Right lung (tissue), 2 donors: ENCODE measurements at regions not wholly inside any gene's neighbourhood (a gene's known extent, or its start where the extent isn't known, plus 50 kb on each side); places are given as distances from the start of the nearest gene placed in this dataset.

ENCODE experiments used
- DNase-seq, 2 donors: peaks; one replicate each; pipeline ENCODE4 v3.0.0-alpha.2; 2013

DNA sequence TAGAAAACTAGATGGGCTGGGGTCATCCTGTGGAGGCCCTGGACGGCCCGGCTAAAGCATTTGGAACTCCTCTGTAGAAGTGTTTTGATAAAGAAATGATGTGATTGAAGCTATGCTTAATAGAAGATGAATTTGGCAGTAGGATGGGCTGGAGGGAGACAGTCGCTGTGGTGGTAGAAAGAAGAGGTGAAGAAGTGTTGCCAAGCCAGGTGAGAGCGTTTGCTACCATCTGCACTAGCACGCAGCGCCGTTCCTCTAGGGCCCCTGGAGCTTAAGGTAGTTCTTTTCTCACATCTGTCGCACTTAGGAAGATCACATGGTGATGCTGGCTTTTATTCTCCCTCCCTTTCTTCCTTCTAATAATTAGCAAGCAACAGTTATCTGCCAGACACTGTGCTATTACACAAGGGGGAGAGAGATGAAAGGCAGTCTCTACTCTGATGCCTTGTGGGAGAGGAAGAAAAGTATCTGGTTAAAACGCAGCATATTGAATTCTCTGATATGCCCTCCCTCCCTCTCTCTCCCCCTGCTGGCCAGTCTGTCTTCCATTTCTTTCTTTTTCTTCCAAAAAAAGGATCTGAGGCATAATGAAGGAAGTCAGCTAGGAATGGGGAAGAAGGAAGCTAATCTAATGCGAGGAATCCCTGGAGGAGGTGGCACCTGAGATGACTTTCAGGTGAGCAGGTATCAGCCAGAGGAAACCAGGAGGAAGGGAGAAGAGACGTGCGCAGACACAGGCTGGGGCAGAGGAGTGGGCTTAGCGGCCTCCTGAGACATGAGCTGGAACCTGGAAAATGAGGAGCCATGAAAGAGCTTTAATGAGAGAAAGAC lies 162.3 kb upstream of the KLF14 start:
- DNase-seq, result no peak

DNA sequence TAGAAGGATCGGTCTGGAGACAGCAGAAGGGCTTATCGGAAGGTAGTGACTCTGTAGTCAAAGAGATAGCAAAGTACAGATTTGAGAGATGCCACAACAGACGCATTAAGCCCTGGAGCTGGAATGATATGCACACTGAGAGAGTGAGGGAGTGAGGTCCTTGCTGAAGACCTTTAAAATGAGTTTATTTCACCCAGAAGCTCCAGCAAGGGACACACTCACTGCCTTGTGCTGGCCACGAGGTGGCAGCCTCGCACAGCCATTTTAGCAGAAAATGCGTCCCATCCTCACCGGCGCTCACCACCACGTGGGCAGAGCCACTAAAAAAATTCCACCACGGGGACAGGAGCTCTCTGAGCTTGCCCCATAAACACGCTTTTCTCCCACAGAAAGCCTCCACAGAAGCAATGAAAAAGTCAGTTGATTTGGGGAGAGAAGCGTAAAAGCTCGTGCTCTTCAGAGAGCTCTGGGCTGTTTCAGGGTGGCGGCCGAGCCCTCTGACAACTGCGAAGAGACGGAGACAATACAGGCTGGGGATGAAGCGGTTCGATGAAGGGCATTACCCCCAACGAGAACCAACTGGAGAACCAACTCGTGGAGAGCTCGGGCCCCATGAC lies 163.0 kb upstream of the KLF14 start:
- DNase-seq, result peak; percentile 58 to 70

DNA sequence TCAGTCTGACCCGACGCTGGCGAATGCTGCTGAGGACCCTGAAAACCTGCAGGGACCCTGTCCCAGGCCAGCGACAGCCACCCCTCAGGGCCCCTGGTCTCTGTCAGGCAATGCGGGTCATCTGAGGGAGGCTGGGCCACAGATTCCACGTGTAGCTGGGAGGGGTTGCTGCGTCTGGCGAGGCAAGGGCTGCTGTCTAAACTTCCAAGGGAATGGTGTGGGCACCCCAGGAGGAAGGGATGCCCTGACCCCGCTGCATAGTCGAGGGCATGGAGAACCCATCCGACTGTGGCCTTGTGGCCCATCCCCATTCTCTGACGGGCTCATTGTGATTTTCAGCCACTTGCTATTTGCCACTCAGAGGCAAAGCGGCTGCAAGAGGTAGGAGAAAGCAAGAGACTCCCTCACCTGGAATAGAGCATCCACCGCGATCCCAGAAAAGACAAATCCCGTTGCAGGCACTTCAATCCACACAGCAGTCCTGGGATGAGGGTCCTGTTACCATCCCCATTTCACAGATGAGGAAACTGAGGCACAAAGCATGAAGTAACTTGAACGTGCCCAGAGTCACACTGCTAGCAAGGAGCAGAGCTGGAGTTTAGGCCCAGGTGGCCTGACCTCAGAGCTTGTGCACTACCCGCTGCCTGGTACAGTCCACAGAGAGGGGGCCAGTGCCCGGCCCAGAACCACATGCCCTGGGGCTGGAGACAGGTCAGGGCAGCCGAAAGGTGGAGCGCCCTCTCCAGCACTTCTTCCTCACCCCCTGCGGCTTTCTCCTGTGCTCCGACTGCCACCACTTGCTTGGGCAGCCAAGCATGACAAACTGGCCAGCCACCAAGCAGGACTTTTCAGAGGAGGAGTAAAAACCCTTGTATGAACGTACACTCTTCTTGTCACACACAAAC lies 163.8 kb upstream of the KLF14 start:
- no peak for DNase-seq

DNA sequence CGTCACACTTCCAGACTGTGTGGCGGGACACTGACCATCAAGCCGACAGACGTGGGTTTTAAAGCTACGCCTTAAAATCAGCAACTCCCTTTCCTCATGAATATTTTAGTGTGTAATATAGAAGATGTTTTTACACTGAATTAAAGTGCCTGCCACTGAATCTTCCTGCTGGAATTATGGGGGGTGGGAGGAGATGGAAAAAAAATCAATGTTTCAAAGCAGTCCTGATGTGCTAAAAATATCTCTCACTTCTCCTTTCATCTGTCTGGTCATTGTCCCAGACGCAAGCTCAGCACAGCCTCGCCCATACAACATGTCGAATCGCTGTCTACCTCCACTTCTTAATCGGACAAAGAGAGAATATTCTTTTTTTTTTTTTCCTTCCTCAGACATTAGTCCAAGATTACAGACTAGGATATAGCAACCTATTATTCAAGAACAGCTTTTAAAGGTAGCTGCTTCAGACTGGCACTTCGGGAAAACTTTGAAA lies 165.1 kb upstream of the KLF14 start:
- DNase-seq, result no peak

DNA sequence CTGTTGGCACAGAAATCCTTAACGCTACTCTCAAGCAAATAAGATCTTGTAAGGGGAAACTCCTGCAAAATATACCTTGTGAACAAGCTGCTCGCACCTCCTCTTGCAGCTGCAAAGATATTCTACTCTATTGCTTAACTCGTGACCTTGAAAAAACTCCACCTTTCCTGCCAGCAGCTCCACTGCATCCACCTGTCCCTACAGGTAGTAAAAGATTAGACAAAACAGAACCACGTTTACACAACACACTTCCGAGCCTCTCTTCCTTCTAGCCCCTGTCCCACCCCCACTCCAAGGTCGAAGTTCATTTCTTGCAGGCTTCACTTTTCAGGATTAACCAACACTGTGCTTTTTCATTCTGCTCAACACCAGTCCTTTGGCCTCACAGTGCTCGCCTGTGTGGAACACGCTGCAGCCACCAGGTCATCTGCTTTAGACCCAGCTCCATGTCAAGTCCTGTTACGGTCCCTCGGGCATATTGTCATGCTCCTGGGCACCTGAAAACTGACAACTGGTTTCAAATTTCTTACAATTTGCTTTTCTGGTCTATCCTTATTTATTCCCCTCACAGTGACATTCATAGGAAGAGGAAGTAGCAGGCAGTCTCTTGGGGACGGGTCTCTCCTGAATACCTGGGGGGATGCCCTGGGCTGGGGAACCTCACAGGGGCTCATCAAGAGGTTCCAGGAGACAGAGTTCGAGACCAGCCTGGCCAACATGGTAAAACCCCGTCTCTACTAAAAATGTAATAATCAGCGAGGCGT lies 165.8 kb upstream of the KLF14 start:
- no peak for DNase-seq

DNA sequence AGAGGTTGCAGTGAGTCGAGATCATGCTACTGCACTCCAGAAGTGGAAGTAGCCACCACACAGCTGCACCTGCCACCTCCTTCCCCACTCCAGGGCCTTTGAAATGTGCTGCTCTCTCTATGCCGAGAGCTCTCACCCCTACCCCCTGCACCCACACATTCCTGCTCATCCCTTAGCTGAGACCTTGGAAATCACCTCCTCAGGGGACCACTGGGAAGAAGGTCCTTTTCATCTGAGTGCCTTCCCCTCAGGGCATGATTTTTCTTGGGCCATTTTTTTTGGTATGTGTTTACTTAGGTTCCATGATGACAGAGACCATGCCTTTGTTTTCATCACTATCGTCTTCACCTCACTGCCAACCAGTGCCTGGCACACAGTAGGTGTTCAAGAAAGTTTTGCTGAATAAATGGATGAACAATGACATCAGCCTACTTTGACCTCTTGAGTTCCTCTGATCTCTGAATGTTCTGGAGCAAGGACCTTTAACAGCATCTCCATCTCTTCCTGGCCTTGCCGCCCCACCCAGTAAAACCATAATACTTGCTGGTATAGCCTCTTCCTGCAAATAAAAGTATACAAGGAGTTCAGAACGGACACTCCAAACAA lies 166.6 kb upstream of the KLF14 start:
- no peak for DNase-seq

DNA sequence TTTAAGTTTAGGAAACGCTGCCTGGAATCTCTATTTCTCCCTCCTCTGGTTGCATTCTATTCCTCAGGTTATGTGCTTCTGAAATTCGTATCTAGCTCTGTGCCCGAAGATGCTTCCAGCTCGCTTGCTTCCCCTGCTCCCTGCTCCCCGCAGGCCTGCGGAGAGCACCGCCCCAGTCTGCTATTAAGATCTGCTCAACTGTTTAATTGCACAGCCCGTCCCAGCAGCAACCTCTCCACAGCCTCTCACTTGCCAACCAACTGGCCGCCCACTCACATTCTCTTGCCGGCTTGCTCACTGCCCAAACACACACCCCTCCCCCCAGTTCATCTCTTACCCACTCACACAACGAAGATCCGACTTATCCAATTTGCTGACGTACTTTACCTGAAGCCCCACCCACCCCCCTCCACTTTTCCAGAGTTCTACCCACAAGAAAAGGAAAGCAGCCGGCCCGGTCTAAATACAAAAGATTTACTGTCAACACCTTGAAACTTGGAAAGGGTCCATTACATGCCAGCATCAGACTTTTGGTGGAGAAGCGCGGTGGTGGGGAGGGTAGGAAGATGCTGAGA lies 167.3 kb upstream of the KLF14 start:
- DNase-seq, result no peak

DNA sequence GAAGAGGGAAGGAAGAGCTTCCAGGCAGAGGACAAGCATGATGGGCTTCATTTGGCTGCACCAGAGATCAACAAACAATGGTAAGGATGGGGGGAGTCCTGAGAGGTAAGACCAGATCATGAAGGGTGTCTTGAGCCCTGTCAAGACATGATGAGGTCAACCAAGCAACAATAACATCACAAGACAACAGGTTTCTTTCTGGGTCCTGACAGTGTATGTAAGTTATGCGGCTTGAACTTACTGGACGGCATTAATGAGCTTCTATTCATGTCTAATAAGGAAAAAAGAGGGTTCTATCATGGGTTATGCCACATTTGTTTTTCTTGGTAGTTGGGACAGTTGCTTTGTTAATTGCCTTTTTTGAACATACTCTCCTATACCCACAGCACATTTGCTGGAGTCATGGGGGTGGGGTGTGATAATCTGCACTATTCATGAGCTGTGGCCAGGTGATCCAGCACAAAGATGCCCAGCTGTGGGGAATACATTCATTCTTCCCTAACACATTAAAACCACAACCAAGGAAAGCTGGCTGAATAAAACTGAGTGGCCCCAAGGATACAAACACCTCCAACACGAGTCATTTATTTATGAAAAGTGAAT lies 168.8 kb upstream of the KLF14 start:
- DNase-seq, result no peak

DNA sequence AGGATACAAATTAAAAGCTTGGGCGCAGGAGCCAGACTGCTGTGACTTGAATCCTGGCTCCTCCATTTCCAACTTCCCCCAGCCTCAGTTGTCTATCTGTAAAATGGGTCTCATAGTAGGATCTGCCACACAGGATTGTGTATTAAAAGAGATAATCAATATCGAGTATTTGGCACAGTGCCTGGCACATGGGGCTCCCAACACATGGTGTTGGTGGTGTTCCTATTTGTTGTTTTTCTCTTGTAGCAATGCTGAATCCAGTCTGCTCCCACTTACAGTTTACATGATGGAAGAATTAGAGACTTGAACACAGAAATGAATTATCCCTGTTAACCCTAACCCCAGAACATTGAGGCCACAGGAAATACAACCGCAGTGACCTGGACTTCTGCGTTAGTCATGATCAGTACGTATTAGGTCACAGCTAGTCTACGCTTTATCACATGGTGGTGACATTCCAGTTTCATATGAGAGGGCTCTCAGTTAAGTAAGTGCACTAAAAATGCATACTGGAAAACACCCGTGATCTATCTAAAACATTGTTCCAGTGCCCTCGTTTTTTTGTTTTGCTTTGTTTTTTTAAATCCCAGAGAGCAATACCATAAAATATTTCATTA lies 169.5 kb upstream of the KLF14 start:
- DNase-seq, result no peak

DNA sequence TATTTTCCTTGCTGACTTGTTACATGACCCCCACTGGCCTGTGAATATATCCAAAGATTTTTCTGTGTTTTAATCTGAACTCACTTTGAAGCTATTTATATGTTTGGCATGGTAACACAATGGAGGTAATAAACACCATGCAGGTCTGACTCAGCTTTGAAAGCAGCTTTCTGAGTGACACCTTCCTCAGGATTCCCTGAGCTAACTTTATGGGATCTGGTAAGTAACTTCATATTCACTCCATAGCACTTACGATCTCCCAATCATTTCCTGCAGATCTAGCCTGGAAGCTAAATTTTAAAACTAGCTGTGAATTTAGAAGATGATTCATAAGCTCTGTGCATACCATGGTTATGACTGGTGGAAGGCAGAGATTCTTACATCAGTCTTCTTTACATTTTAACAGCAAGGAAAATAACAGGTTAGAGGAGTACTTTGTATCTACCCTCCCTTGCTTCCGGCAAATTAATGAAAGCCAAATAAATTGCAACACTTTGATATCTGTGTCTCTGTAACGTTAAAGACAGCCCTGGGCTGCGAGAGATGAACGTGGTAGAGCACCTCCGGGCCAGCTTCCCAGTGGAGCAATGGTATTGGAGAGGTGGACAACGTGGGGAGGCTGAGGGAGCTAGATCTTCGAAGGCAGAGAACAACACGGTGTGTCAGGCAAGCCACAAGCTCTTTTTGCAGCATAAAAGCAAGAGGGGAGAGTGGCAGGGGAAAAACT lies 170.2 kb upstream of the KLF14 start:
- no peak for DNase-seq

DNA sequence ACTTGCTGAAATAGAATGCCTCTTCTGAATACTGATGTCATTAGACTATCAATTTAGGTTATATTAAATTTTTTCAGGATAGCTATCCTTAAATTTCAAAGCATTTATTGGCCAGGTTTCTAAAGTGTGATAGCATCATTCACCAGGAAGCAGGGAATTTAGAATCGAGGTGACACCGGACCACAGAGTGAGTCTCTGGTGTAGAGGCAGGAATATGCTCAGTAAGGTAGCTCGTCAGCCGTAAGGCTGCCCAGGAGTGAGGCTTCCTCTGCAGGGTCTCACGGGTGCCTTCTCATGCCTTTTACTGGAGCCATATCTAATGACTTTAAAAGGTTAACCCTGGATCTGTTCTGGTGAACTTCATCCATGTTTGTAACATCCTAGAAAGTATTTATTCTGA lies 170.8 kb upstream of the KLF14 start:
- DNase-seq, result no peak

DNA sequence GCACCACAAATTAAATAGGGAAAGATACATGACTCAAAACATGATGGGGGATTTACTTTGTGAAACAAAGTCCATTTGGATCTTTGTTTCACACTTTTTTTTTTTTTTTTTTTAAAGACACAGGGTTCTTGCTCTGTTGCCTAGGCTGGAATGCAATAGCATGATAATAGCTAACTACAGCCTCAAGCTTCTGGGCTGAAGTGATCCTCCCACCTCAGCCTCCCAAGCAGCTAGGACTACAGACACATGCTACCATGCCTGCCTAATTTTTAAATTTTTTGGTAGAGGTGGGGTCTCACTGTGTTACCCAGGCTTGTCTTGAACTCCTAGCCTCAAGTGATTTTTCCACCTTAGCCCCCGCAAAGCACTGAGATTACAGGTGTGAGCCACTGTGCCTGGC lies 172.6 kb upstream of the KLF14 start:
- no peak for DNase-seq

DNA sequence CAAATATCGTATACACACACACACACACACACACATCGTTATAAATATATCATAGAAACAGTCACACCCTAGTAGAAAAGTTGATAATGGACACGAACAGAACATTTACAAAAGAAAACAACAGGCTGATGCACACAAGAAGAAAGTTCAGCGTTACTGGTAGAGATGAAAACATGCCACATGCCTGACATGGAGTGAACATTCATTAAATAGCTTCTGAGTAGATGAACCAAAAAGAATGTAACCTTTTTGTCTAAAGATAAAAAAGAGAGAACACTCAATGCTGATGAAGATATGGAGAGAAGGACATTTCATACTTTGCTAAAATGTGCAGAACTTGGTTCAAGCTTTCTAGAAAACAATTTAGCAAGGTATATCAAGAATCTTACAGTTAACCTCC lies 173.4 kb upstream of the KLF14 start:
- no peak for DNase-seq

DNA sequence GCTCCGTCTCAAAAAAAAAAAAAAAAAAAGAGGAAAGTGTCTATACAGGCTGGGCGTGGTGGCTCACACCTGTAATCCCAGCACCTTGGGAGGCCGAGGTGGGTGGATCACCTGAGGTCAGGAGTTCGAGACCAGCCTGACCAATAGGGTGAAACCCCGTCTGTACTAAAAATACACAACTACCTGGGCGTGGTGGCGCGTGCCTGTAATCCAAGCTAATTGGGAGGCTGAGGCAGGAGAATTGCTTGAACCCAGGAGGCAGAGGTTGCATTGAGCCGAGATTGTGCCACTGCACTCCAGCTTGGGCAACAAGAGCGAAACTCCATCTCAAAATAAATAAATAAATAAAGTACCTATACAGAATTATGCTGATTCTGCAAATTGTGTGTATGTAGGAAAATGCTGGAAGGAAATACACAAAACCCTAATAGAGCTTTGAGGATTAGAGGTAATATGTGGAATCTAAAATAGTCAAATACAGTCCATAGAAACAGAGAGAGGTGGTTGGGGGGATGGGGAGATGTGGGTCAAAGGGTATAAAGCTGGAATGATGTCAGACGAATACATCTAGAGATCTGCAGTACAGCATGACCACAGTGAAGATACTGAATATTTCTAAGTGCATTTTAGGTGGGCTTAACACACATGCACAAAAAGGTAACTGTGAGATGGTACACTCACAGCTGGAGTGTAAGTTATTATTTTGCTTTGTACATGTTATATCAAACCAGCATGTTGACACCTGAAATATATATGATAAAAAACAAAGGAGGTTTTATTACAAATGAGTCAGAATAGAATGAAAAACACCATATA lies 174.5 kb upstream of the KLF14 start:
- DNase-seq, result no peak

DNA sequence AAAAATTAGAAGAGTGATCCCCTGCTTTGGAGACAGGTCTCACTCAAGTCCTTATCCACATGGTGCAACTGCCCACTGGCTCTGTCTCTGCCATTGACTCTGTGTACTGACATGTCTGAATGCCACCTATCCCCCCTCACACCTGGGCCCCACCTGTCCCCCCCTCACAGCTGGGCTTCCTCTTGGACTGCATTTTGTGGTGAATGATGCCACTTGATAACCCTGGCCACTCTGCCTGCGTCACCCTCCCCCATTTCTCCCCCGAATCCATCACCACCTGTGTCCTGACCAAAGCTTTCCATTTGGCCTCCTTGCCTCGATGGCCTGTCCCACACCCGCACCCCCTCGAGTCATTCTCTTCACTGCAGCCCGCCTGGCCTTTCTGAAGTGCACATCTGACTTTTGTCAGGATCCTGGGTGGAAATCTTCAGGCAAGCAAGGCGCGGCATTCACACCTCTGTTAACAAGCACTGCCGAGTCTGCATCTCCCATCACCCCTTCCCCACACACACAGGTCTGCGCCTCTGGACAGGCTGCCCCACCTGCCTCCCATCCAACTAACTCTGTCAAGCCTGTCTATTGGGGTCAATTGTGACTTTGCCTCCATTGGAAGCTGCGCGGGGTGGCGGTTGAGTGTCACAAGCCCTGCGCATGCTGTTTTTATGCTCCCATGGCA lies 175.3 kb upstream of the KLF14 start:
- no peak for DNase-seq

DNA sequence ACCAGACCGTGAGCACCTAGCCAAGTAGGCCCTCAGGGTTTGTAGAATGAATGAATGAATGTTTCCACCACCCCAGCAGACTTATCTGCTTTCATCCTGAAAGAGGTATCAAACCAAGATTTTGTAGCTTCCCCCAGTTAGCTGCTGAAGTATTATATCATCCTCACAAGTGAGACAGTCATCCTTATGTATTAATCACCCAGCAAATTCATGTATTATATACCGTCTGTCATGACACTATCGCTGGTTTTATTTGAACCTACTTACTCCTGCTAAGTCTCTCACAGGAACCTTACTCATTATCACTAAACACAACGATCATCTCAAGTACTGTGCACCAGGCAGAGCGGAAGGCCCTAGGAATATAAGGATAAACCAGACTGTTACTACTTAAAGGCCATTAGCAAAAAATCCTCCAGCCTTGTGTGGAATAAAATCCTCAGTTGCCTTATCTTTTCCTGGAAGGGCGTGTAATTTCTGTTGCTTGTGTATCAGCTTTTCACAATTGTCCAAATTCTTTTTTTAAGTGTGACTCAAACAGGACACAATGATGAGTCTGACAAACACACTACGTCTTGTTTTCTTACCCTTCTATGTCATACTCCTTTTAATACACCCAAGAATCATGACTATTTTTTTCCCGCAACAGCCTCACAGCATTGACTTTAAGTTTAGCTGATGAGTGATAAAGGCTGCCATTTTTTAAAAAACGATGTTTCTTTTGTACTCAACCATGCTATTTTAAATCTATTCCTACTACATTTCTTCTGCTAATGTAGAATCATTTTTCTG lies 176.1 kb upstream of the KLF14 start:
- DNase-seq, result no peak
